ACHN (cell line): ENCODE measurements at regions not wholly inside any gene's neighbourhood (a gene's known extent, or its start where the extent isn't known, plus 50 kb on each side); places are given as distances from the start of the nearest gene placed in this dataset.
"Not testable (repeated sequence)": the region's sequence is repeated elsewhere in the genome, so short reads cannot be mapped to it uniquely, and the experiment has no call there.

Source experiments
- DNase-seq: peaks from one replicate; pipeline ENCODE4 v3.0.0-alpha.2; 2015
- in situ Hi-C: cut with HindIII; loops from 2 replicates; pipeline ENCODE4 v1.10.0; 2017; ENCODE audit warnings: low sequenced_read_pairs, low pct_ligation_motif_present, low pct_unique_long_range_greater_than_20kb

- in situ Hi-C loops: no loop called here
- DNase-seq: no peak
These were observed 121.6 kb upstream of the KIF2A start for GRCh38 chr5:62184444-62184843.

DNA sequence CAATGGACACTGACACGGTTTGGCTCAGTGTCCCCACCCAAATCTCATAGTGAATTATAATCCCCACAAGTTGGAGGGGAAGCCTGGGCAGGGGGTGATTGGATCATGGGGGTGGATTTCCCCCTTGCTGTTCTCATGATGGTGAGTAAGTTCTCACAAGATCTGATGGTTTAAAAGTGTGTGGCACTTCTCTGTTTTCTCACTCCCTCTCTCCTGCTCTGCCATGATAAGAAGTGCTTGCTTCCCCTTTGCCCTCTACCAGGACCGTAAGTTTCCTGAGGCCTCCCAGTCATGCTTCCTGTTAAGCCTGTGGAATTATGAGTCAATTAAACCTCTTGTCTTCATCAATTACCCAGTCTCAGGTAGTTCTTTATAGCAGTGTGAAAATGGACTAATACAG lies 115.8 kb upstream of the KIF2A start:
- in situ Hi-C loops: no loop called here
- DNase-seq: no peak

DNA sequence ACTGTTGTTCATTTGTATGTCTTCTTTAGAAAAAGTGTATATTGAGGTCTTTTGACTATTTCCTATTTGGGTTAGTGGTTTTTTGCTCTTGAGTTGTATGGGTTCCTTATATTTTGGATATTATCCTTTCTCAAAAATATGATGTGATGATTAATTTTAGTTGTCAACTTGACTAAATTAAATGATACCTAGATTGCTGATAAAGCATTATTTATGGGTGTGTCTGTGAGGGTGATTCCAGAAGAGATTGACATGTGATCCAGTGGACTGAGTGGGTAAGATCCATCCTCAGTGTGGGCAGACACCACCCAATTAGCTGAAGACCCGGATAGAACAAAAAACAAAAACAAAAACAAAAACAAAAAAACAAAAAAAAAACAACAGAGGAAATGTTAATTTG lies 115.1 kb upstream of the KIF2A start:
- in situ Hi-C loops: no loop called here
- DNase-seq: no peak

DNA sequence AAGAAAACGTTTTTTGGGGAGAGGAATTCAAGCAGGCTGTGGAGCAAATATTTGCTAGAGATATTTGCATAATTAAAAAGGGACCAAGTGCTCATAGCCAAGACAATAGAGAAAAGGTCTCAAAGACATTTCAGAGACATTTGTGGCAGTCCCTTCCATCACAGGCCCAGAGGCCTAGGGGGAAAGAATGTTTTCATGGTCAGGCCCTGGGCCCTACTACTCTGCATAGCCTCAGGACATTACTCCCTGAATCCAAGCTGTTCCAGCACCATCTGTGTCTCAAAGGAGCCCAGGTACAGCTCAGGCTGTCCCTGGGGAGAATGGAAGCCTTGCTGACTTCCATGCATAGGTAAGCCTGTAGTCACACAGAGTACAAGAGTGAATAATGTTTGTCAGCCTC lies 113.0 kb upstream of the KIF2A start:
- no peak for DNase-seq
- in situ Hi-C loops: no loop called here

DNA sequence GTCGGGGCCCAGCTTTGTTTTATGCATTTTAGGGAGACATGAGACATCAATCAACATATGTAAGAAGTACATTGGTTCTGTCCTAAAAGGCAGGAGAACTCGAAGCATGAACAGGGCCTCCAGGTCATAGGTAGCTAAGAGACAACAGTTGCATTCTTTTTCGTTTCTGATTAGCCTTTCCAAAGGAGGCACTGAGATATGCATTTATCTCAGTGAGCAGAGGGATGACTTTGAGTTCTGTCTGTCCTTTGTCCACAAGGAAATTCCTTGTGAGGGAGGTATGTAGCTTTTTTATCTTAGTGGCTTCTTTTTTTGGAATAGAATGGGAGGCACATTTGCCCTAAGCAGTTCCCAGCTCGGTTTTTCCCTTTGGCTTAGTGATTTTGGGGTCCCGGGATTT lies 109.5 kb upstream of the KIF2A start:
- in situ Hi-C loops: not testable (repeated sequence)

GRCh38 chr5:62197697-62198096 lies 108.3 kb upstream of the KIF2A start:
- no peak for DNase-seq
- in situ Hi-C loops: no loop called here

More for the DNA sequence above, 109.5 kb upstream of the KIF2A start:
- not testable (repeated sequence) for DNase-seq

DNA sequence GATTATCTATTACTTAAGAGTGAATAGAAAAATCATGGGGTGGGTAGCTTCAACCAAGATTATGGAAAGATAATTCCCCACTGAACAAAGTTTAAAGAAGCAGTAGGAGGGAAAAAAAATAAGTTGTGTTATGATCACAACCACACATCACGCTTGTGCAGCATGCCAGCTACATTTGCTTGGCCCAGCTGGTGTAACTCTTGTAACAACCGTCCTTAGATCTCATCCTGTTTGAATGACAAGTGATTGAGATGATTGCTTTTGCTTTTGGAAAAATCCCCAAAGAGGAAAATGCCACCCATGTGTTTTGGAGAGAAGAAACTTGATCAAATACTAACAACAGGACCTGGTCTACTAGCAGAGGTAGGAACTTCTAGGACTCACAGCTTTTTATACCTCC lies 107.6 kb upstream of the KIF2A start:
- in situ Hi-C loops: no loop called here
- no peak for DNase-seq

GRCh38 chr5:62199792-62200716 lies 106.0 kb upstream of the KIF2A start:
- no peak for DNase-seq
- in situ Hi-C loops: no loop called here

- in situ Hi-C loops: no loop called here
- no peak for DNase-seq
These were observed 99.7 kb upstream of the KIF2A start for GRCh38 chr5:62206150-62206829.

DNA sequence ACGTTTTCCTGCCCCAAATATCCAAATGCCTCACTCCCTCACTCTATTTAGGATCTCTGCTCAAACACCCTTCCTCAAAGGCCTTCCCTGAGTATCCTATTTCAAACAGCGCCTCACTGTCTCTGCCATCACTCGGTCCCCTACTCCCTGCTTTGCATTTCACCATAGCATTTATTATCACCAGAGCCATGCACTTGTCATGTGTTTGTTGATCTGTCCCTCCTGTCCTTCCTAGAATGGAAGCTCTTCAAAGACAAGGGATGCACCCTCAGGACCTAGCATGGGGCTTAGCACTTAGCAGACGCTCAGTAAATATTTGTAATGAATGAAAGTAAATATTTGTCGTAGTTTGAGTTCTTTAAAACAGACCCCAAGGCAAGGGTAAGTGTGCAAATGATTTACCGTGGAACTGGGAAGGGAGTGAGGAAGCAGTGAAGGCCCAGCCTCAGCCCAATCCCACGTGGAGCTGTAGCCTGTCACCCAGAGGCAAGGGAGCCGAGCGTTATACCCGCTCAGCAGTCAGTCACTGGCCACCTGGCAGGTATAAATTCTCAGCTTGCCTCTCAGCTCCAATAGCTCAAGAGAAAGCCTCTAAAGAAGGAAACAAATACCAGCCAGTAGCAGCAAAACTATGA lies 97.7 kb upstream of the KIF2A start:
- DNase-seq: no peak
- in situ Hi-C loops: no loop called here

GRCh38 chr5:62211405-62211804 lies 94.6 kb upstream of the KIF2A start:
- in situ Hi-C loops: no loop called here
- no peak for DNase-seq

DNA sequence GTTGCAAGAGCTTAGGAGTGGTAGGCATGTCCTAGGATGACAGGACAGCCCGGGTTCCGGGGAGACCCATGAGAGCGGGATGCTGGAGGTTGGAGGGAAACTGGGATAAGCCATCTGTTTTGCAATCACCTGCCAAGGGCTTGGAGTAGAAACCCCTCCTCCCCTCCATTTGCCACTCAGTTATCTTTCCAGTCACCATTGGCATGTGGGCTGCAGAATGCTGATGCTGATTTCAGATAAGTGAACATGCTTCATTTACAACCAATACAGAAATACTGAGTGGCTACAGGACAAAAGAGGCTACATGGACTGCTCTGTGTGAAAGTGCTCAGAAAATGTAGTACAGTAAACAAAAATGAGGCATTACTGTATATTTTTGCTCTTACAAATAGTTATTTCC lies 93.4 kb upstream of the KIF2A start:
- in situ Hi-C loops: no loop called here
- no peak for DNase-seq

DNA sequence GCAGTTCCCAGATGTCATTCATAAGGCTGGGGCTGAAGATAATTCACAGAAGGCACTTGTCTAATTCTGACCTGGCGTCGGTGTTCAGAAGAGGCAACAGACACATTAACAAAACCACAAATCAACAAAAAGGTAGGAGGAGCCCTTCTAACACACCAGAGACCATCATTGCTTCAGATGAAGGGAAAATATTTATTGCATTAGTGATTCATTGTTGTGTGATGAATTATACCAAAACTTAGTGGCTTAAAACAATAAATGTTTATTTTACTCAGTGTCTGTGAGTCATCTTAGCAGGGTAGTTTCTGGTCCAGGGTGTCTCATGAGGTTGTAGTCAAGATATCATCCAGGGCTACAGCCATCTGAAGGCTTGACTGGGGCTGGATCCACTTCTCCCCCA lies 91.3 kb upstream of the KIF2A start:
- in situ Hi-C loops: no loop called here
- DNase-seq: no peak

DNA sequence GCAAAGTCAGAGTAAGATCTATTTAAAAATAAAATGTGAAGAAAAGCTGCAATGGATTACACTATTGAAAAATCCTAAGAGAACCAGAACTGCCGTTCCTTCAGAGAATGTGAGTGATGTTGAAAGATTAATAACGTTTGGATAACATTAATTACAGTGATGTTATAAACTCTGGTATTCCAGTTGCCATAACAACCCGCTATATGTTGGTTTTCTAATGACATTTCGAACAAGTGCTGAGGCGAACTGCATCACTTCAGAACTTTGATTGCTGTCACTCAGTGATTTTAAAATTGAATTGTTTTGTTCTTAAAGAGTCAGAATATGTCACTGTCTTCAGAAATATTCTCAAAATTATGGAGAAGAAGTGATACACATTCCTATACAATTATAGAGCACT lies 89.4 kb upstream of the KIF2A start:
- DNase-seq, in situ Hi-C loops: not testable (repeated sequence)

DNA sequence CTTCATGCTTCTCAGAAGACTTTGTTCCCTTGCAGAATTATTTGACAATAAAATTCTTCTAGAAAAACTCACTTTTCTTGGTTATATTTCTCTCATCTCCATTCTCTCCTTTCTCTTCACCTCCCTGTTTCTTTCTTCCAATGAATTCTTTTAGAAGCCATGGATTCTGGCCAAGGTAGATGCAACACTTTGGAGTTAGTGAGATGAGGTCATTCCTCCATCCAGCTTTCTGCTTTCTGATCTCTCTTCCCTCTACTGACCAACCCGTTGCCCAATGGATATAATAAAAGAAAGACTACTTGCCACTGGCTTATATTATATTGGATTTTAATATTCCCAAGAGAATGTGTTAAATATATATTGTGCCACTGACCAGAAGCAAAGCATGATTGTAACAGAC lies 88.9 kb upstream of the KIF2A start:
- in situ Hi-C loops, DNase-seq: not testable (repeated sequence)

DNA sequence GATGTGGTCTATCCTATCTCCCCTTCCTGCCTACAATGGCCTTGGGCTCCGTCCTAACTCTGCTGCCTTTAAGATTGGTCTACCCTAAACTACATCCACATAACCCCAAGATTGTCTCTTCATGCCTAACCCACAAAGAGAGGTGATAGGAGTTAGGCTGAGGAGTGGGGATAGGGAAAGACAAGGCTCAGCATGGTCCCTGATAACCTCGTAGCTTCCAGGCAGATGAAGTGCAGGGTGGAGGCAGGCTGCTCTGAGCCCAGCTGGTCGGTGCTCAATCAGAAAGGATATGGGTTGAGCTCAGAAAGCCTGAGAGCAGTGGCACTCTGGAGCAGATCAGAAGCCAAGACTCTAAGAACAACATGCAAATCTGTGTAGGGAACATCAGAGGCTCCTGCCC lies 87.1 kb upstream of the KIF2A start:
- in situ Hi-C loops, DNase-seq: not testable (repeated sequence)

DNA sequence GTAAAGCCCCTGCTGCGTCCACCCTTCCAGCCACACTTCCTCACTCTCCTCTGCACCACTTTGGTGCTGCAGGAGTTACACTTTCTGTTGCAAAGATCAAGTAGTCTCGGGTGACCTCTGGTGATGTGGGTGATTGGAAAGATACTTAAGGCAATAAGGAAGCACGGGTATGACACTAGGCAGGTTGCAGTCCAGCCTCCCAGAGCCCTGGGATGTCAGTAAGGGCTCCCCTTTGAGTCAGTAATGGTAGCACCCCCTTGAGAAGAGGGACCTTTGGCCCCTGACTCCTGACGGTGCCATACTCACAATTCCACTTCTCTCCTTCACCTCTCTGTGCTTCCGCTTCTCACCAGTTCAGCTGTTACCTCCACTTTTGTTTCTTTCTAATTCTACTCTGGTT lies 84.1 kb upstream of the KIF2A start:
- in situ Hi-C loops, DNase-seq: not testable (repeated sequence)

DNA sequence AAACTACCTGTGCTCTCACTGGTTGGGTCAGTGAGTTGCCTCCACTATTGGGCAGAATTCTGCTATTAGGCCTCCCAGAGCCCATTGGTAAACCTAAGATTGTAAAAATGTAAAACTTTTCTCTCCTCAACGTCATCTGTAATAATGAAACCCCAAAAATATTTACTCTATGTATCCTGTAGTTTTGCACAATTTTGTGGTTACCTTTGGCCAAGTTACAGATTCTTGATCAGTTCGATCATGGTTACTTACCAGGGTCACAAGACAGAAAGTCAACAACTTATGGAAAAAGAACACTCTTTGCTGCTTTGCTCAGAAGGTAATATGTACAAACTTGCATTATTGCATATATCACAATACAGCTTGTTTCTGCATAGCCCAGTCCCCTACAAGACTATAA lies 83.7 kb upstream of the KIF2A start:
- in situ Hi-C loops, DNase-seq: not testable (repeated sequence)

- in situ Hi-C loops, DNase-seq: not testable (repeated sequence)
These were observed 82.7 kb upstream of the KIF2A start for GRCh38 chr5:62223312-62223670.
